ENCODE measurements at regions not wholly inside any gene's neighbourhood (a gene's known extent, or its start where the extent isn't known, plus 50 kb on each side); places are given as distances from the start of the nearest gene placed in this dataset.
"Not testable (repeated sequence)": the region's sequence is repeated elsewhere in the genome, so short reads cannot be mapped to it uniquely, and the experiment has no call there.

- H3K79me2 ChIP-seq (ENCODE audit: insufficient read depth); H4K20me1 ChIP-seq (ENCODE audit: insufficient read depth); H3K4me3 ChIP-seq; H3K27me3 ChIP-seq (replicated peaks; ENCODE audit: insufficient read depth); H3K9me3 ChIP-seq (ENCODE audit: low read depth); H3K36me3 ChIP-seq (ENCODE audit: low read depth); H2AFZ ChIP-seq; in situ Hi-C loops (cut with MboI); H3K4me1 ChIP-seq (ENCODE audit: insufficient read depth); H3K9me2 ChIP-seq (ENCODE audit: insufficient read depth); H3K9ac ChIP-seq; H3F3A ChIP-seq (ENCODE audit: insufficient read depth); H3K27ac ChIP-seq: not testable (repeated sequence)
- WGBS, 2 experiments (ENCODE audit: low coverage in 1 of 2, low lambda C conversion rate in 2 of 2, missing lambda C conversion rate in 2 of 2): 26 to 30% methylated on average over 2 of the region's 2 CpGs
- H3K4me2 ChIP-seq (ENCODE audit: unreplicated experiment): peak overlapping the region; percentile 53
- DNase-seq: peak; percentile 39
Measured at GRCh38 chr3:192968901-192969300, 51.2 kb upstream of the MB21D2 start.

- no peak overlapping the region for H2AFZ ChIP-seq
- H3K9me3 ChIP-seq (ENCODE audit: low read depth): no peaks in the 10 kb centered on the region
- H4K20me1 ChIP-seq (ENCODE audit: insufficient read depth): no peaks in the 10 kb centered on the region
- TF ChIP-seq EZH2phosphoT487 (IDR thresholded peaks at IDR 0.05; ENCODE audit: insufficient read depth, low read depth): no peak
- TF ChIP-seq EZH2 (IDR thresholded peaks at IDR 0.05; ENCODE audit: insufficient read depth, poor library complexity, severe bottlenecking): no peak
- no peaks in the 10 kb centered on the region for H3K79me2 ChIP-seq (ENCODE audit: insufficient read depth)
- H3F3A ChIP-seq (ENCODE audit: insufficient read depth): no peaks in the 10 kb centered on the region
- H3K4me3 ChIP-seq: no peak overlapping the region
- WGBS, 2 experiments (ENCODE audit: low coverage in 1 of 2, low lambda C conversion rate in 2 of 2, missing lambda C conversion rate in 2 of 2): 50% methylated on average over 5 of the region's 5 CpGs
- no peak overlapping the region for H3K9ac ChIP-seq
- no peaks in the 10 kb centered on the region for H3K27me3 ChIP-seq (replicated peaks; ENCODE audit: insufficient read depth)
- no peak overlapping the region for H3K27ac ChIP-seq
- no peaks in the 10 kb centered on the region for H3K4me1 ChIP-seq (ENCODE audit: insufficient read depth)
- no peaks in the 10 kb centered on the region for H3K9me2 ChIP-seq (ENCODE audit: insufficient read depth)
- in situ Hi-C loops (cut with MboI): no loop called here
- no peak overlapping the region for H3K4me2 ChIP-seq (ENCODE audit: unreplicated experiment)
- no peaks in the 10 kb centered on the region for H3K36me3 ChIP-seq (ENCODE audit: low read depth)
- DNase-seq: no peak
Measured at GRCh38 chr3:192980632-192981031, 63.0 kb upstream of the MB21D2 start.

- H3K4me1 ChIP-seq (ENCODE audit: insufficient read depth): no peaks in the 10 kb centered on the region
- H4K20me1 ChIP-seq (ENCODE audit: insufficient read depth): no peaks in the 10 kb centered on the region
- no peak overlapping the region for H2AFZ ChIP-seq
- H3K9ac ChIP-seq: no peak overlapping the region
- H3K4me2 ChIP-seq (ENCODE audit: unreplicated experiment): no peak overlapping the region
- in situ Hi-C loops (cut with MboI): no loop called here
- no peaks in the 10 kb centered on the region for H3K79me2 ChIP-seq (ENCODE audit: insufficient read depth)
- H3K36me3 ChIP-seq (ENCODE audit: low read depth): no peaks in the 10 kb centered on the region
- H3K9me2 ChIP-seq (ENCODE audit: insufficient read depth): no peaks in the 10 kb centered on the region
- 79 to 81% methylated on average over 10 of the region's 10 CpGs for WGBS, 2 experiments (ENCODE audit: low coverage in 1 of 2, low lambda C conversion rate in 2 of 2, missing lambda C conversion rate in 2 of 2)
- peak; percentile 26 for DNase-seq
- no peaks in the 10 kb centered on the region for H3F3A ChIP-seq (ENCODE audit: insufficient read depth)
- H3K9me3 ChIP-seq (ENCODE audit: low read depth): no peaks in the 10 kb centered on the region
- TF ChIP-seq EZH2 (IDR thresholded peaks at IDR 0.05; ENCODE audit: insufficient read depth, poor library complexity, severe bottlenecking) (no peak), EZH2phosphoT487 (IDR thresholded peaks at IDR 0.05; ENCODE audit: insufficient read depth, low read depth) (no peak)
- no peak overlapping the region for H3K4me3 ChIP-seq
- no peaks in the 10 kb centered on the region for H3K27me3 ChIP-seq (replicated peaks; ENCODE audit: insufficient read depth)
- H3K27ac ChIP-seq: no peak overlapping the region
Measured at GRCh38 chr3:192986379-192986778, 68.7 kb upstream of the MB21D2 start.

GRCh38 chr3:192991356-192991755 lies 73.7 kb upstream of the MB21D2 start:
- no peak for DNase-seq
- Histone ChIP-seq H3K4me1 (ENCODE audit: insufficient read depth) (no peaks in the 10 kb centered on the region), H3K27me3 (replicated peaks; ENCODE audit: insufficient read depth) (no peaks in the 10 kb centered on the region), H3K79me2 (ENCODE audit: insufficient read depth) (no peaks in the 10 kb centered on the region), H3K4me3 (no peak overlapping the region), H3F3A (ENCODE audit: insufficient read depth) (no peaks in the 10 kb centered on the region), H4K20me1 (ENCODE audit: insufficient read depth) (no peaks in the 10 kb centered on the region), H3K9ac (no peak overlapping the region), H3K27ac (no peak overlapping the region), H3K4me2 (ENCODE audit: unreplicated experiment) (no peak overlapping the region), H2AFZ (no peak overlapping the region), H3K9me2 (ENCODE audit: insufficient read depth) (no peaks in the 10 kb centered on the region), H3K9me3 (ENCODE audit: low read depth) (no peaks in the 10 kb centered on the region), H3K36me3 (ENCODE audit: low read depth) (no peaks in the 10 kb centered on the region)
- in situ Hi-C loops (cut with MboI): no loop called here
- 32 to 41% methylated on average over 2 of the region's 2 CpGs for WGBS, 2 experiments (ENCODE audit: low coverage in 1 of 2, low lambda C conversion rate in 2 of 2, missing lambda C conversion rate in 2 of 2)
- no peak for TF ChIP-seq EZH2phosphoT487 (IDR thresholded peaks at IDR 0.05; ENCODE audit: insufficient read depth, low read depth)
- TF ChIP-seq EZH2 (IDR thresholded peaks at IDR 0.05; ENCODE audit: insufficient read depth, poor library complexity, severe bottlenecking): no peak

- Histone ChIP-seq H3K9ac (no peak overlapping the region), H3K4me3 (no peak overlapping the region), H3K9me3 (ENCODE audit: low read depth) (no peaks in the 10 kb centered on the region), H3K79me2 (ENCODE audit: insufficient read depth) (no peaks in the 10 kb centered on the region), H3K4me1 (ENCODE audit: insufficient read depth) (no peaks in the 10 kb centered on the region), H3K4me2 (ENCODE audit: unreplicated experiment) (no peak overlapping the region), H3F3A (ENCODE audit: insufficient read depth) (no peaks in the 10 kb centered on the region), H3K27me3 (replicated peaks; ENCODE audit: insufficient read depth) (no peaks in the 10 kb centered on the region), H2AFZ (no peak overlapping the region), H3K36me3 (ENCODE audit: low read depth) (no peaks in the 10 kb centered on the region), H3K9me2 (ENCODE audit: insufficient read depth) (no peaks in the 10 kb centered on the region), H4K20me1 (ENCODE audit: insufficient read depth) (no peaks in the 10 kb centered on the region), H3K27ac (no peak overlapping the region)
- in situ Hi-C loops (cut with MboI): no loop called here
- no peak for TF ChIP-seq EZH2 (IDR thresholded peaks at IDR 0.05; ENCODE audit: insufficient read depth, poor library complexity, severe bottlenecking)
- TF ChIP-seq EZH2phosphoT487 (IDR thresholded peaks at IDR 0.05; ENCODE audit: insufficient read depth, low read depth): no peak
- WGBS, 2 experiments (ENCODE audit: low coverage in 1 of 2, low lambda C conversion rate in 2 of 2, missing lambda C conversion rate in 2 of 2): 50 to 51% methylated on average over 6 of the region's 6 CpGs
- DNase-seq: no peak
Measured at GRCh38 chr3:192992361-192992760, 74.7 kb upstream of the MB21D2 start.
